ENCODE measurements at regions not wholly inside any gene's neighbourhood (a gene's known extent, or its start where the extent isn't known, plus 50 kb on each side); places are given as distances from the start of the nearest gene placed in this dataset.

DNA sequence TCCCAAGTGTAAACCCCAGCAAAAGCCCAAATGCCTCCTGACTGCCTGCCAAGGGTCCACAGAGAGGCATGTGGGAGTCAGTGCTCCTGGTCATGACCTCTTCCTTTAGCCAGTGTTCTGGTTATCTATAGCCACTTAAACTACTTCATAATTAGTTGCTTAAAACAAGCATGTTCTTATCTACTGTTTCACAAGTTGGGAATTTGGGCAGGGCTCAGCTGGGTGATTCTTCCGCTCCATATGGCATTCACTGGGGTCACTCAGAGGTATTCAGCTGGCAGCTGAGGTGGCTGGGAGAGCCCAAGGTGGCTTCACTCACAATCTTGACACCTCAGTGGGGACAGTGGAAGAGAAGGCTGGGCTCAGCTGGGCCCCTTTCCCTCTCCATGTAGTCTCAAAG is 184.0 kb upstream of the RGS6 start:
- intact Hi-C loops (cut with DNase I; ENCODE audit: low total_unique reads) = no loop called here
- DNase-seq = no peak
- 82 to 100% (median 97%) methylated on average over 1 of the region's 1 CpG for WGBS, 5 donors

DNA sequence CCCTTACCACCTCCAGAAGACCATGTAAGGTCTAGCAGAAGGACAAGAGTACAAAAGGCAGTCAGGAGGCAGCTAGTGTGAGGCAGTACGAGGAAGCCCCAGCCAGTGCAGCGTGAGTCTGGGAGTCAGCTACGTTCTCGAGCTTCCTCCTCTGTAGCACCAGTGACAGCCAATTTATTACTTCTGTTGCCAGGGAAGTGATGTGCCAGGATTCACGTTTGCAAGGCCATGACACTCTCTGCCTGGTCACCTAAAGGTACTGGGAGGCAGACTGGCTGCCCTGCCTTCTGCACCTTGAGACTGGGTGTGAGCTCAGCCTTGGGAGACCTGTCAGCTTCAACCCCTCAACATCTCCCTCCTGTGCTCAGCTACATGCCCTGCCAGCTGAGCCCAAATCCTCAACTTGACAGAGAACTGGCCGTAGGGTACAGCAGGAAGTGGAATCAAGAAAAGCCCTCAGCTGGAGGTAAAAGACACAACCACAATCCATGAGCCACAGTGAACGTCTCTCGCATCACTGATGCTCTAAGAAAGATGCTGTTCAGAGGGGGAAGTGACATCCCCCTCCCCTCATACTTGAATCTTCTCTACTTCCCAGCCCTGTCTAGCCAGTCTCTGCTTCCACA is 182.5 kb upstream of the RGS6 start:
- DNase-seq = no peak
- TF ChIP-seq, protein P1, sequence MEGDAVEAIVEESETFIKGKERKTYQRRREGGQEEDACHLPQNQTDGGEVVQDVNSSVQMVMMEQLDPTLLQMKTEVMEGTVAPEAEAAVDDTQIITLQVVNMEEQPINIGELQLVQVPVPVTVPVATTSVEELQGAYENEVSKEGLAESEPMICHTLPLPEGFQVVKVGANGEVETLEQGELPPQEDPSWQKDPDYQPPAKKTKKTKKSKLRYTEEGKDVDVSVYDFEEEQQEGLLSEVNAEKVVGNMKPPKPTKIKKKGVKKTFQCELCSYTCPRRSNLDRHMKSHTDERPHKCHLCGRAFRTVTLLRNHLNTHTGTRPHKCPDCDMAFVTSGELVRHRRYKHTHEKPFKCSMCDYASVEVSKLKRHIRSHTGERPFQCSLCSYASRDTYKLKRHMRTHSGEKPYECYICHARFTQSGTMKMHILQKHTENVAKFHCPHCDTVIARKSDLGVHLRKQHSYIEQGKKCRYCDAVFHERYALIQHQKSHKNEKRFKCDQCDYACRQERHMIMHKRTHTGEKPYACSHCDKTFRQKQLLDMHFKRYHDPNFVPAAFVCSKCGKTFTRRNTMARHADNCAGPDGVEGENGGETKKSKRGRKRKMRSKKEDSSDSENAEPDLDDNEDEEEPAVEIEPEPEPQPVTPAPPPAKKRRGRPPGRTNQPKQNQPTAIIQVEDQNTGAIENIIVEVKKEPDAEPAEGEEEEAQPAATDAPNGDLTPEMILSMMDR (IDR thresholded peaks at IDR 0.05 in 8 of 11, conservative IDR thresholded peaks at IDR 0.05 in 3 of 11) = no peak
- TF ChIP-seq POLR2A (IDR thresholded peaks at IDR 0.05) (no peak), POLR2AphosphoS5 (IDR thresholded peaks at IDR 0.05) (no peak)
- H3K27ac ChIP-seq = no peak overlapping the region
- no peaks in the 10 kb centered on the region for H3K27me3 ChIP-seq (replicated peaks in 1 of 7)
- no peaks in the 10 kb centered on the region for H3K36me3 ChIP-seq
- intact Hi-C loops (cut with DNase I; ENCODE audit: low total_unique reads) = loop anchor here (10.0 kb wide), 1 partner anchor 435 kb away; no protein-coding TSS in a partner anchor
- peaks cover 5 to 20% (median 12%) of the 10 kb centered on the region in 6 donors for H3K4me1 ChIP-seq
- peaks cover 0 to 18% (median 14%) of the 10 kb centered on the region in 8 donors for H3K9me3 ChIP-seq
- H3K4me3 ChIP-seq = no peak overlapping the region
- WGBS, 5 donors = 24 to 50% (median 36%) methylated on average over 8 of the region's 8 CpGs

More for the DNA sequence above, 184.0 kb upstream of the RGS6 start:
- Histone ChIP-seq H3K27me3 (replicated peaks in 1 of 7) (no peaks in the 10 kb centered on the region), H3K36me3 (no peaks in the 10 kb centered on the region), H3K27ac (no peak overlapping the region), H3K4me1 (peaks cover 5 to 17% (median 7%) of the 10 kb centered on the region in 6 donors), H3K4me3 (no peak overlapping the region), H3K9me3 (peaks cover 0 to 18% (median 14%) of the 10 kb centered on the region in 8 donors)
- no peak for TF ChIP-seq POLR2AphosphoS5 (IDR thresholded peaks at IDR 0.05)
- TF ChIP-seq POLR2A (IDR thresholded peaks at IDR 0.05) = no peak
- TF ChIP-seq, protein P1 (IDR thresholded peaks at IDR 0.05 in 8 of 11, conservative IDR thresholded peaks at IDR 0.05 in 3 of 11) = no peak

DNA sequence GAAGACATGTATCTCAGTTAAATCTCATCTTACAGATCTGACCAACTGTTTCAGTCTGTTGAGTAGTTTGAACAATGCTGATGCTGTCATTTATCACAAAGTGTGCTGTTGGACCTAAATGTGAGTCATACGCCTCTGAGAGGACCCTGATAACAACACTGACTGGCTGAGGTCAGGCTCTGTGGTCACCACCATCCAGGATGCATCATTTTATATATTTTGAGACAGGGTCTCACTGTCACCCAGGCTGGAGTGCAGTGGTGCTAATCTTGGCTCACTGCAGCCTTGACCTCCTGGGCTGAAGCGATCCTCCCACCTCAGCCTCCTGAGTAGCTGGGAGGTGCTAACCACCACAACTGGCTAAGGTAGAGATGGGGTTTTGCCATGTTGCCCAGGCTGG is 181.0 kb upstream of the RGS6 start:
- Histone ChIP-seq H3K27me3 (replicated peaks in 1 of 7) (no peaks in the 10 kb centered on the region), H3K4me3 (no peak overlapping the region), H3K27ac (no peak overlapping the region), H3K36me3 (no peaks in the 10 kb centered on the region), H3K4me1 (peaks cover 5 to 20% (median 12%) of the 10 kb centered on the region in 6 donors), H3K9me3 (peaks cover 0 to 18% (median 14%) of the 10 kb centered on the region in 8 donors)
- WGBS, 5 donors = 86 to 100% (median 93%) methylated on average over 2 of the region's 2 CpGs
- no peak for DNase-seq
- TF ChIP-seq, protein P1 (IDR thresholded peaks at IDR 0.05 in 8 of 11, conservative IDR thresholded peaks at IDR 0.05 in 3 of 11) = no peak
- TF ChIP-seq POLR2A (IDR thresholded peaks at IDR 0.05) (no peak), POLR2AphosphoS5 (IDR thresholded peaks at IDR 0.05) (no peak)
- intact Hi-C loops (cut with DNase I; ENCODE audit: low total_unique reads) = loop anchor here (10.0 kb wide), 1 partner anchor 436 kb away; no protein-coding TSS in a partner anchor

DNA sequence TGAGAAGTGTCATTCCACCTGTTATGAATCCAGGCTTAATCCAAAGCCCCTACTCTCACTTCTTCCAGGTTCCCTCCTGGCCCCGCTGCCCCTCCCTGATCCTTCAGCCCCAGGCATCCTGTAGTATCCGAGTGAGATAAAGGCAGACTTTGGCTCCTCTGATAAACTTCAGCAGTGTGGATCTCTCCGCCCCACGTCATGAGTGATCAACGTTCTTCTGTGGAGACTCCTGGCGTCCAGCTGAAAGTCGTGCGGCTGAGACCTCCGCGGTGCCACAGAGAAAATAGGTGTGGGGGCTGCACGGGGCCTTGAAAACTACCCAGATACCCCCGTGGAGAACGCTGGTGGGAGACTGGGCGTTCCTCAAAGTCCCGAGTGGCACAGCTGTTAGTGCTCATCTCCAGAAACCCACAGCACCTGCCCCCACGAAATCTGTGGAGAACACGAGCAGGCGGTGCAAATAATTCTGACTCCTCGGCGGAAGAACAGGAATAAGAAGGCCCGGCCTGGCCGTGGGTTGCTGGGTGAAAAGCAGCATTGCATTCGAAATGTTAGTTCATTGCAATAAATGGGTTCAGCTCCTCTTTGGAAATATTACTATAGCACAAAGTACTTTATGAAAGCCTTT is 180.0 kb upstream of the RGS6 start:
- no peaks in the 10 kb centered on the region for H3K36me3 ChIP-seq
- DNase-seq = no peak
- no peak for TF ChIP-seq POLR2AphosphoS5 (IDR thresholded peaks at IDR 0.05)
- TF ChIP-seq, protein P1 (IDR thresholded peaks at IDR 0.05 in 8 of 11, conservative IDR thresholded peaks at IDR 0.05 in 3 of 11) = no peak
- no peak for TF ChIP-seq POLR2A (IDR thresholded peaks at IDR 0.05)
- peaks cover 5 to 20% (median 12%) of the 10 kb centered on the region in 6 donors for H3K4me1 ChIP-seq
- H3K4me3 ChIP-seq = no peak overlapping the region
- no peaks in the 10 kb centered on the region for H3K27me3 ChIP-seq (replicated peaks in 1 of 7)
- peaks cover 0 to 18% (median 14%) of the 10 kb centered on the region in 8 donors for H3K9me3 ChIP-seq
- intact Hi-C loops (cut with DNase I; ENCODE audit: low total_unique reads) = loop anchor here (2.0 to 10.0 kb wide), 2 partner anchors 437 to 613 kb away; no protein-coding TSS in a partner anchor
- WGBS, 5 donors = 89 to 92% (median 90%) methylated on average over 23 of the region's 23 CpGs
- H3K27ac ChIP-seq = peak overlapping the region in 1 of 8 donors; percentile 41
